AG10803 (cell line): ENCODE measurements at regions not wholly inside any gene's neighbourhood (a gene's known extent, or its start where the extent isn't known, plus 50 kb on each side); places are given as distances from the start of the nearest gene placed in this dataset.

Source experiments
- DNase-seq: peaks from one replicate; pipeline ENCODE4 v3.0.0; 2010; ENCODE audit warnings: low read depth
- H3K4me3 ChIP-seq: 2 replicates; pipeline ENCODE4 v1.5.1; 2011; ENCODE audit warnings: mild to moderate bottlenecking, low read length, control low read depth
- CTCF ChIP-seq: conservative IDR thresholded peaks from 2 replicates; pipeline ENCODE4 v1.5.1; 2011; ENCODE audit warnings: mild to moderate bottlenecking, low read length, control low read depth, inconsistent platforms

DNA sequence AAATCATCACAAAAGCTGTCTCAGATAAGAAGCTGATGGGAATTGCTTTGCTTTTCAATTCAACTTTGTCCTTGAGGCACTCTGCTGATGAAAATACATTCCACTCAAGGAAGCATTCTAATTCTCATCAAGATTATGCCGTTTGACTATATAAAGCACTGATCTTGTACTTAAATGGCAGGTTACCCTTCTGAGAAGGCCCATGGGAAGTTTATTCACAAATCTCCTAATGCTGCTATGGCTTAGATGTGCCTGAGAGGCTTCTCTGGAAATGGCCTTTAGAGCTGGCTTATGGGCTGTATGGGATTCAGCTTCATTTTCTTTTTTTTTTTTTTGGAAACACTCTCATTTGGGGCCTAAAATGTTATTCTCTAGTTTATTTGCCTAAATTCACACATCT is 69.7 kb upstream of the ARNT2 start:
- no peak for DNase-seq
- no peak for TF ChIP-seq CTCF
- no peak overlapping the region for H3K4me3 ChIP-seq

DNA sequence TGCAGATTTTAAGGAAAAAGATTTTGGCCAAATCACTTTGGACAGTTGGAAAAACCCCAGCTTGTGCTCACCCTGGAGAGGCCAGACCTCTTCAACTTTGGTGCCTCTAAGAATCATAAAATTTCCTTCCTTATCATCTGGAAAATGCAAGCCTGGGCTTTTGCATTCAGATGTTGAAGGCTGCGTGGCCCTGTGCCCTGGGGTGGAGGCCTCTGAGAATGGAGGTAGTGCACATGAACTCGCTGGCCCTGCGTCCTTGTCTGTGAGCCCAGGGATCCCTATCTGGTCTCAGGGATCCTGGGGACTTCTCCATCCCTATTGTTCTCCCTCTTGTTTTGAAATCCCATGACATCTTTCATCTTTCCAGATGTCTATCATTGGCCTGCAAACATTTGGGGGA is 64.6 kb upstream of the ARNT2 start:
- no peak for DNase-seq
- no peak for TF ChIP-seq CTCF
- no peak overlapping the region for H3K4me3 ChIP-seq

- no peak for TF ChIP-seq CTCF
Observed at GRCh38 chr15:80342148-80342547, 62.0 kb upstream of the ARNT2 start.

DNA sequence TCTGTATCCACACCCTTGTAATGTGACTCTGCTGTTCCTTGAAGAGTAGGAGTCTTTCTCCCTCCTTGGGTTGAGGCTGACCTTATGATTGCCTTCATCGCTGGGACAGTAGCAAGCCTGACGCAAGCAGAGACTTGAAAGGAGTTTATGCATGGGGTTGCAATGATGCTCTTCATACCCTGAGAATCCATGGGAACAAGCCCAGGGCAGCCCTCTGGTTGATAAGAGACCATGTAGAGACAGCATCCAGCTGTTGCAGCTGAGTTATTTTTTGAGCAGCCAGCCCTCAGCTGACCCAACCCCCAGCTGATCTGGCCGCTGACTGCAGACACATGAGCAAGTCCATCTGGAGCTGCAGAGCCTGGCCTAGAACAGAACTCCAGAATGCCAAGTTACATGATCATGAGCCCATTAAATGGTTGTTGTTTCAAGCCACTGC is 60.6 kb upstream of the ARNT2 start:
- no peak overlapping the region for H3K4me3 ChIP-seq
- TF ChIP-seq CTCF: no peak
- no peak for DNase-seq

More at GRCh38 chr15:80342148-80342547, 62.0 kb upstream of the ARNT2 start:
- no peak for DNase-seq
- H3K4me3 ChIP-seq: no peak overlapping the region

DNA sequence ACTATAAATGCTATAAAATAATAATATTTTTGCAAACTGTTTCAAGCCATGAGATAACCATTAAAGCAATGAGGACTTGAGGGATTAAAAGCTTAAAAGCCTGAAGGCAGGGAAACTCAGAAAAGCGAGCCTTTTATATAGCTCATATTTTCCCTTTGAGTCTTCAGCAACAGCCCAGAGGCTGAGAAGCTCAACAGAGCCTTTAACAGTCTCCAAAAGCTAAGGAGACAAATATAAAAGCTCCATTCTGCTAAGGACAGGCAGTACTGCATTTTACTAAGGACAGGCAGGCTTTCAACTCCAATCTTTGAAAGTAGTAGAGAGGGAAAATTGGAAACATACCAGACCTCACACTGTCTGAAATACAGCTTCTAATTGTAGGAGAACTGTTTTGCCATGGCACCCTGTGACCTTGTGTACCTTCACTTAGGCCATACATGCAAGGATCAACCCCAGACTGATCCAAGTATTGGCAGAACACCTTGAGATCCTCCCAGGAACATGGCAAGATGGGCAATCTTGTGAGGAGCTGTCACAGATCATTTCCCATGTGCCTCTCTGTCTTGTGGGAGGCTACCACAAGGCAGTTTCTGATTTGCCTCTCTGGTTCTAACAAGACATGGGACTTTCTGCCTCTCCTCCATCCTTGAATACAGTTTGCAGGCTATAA is 53.1 kb upstream of the ARNT2 start:
- DNase-seq: no peak
- TF ChIP-seq CTCF: no peak

More for the DNA sequence above, 53.1 kb upstream of the ARNT2 start:
- H3K4me3 ChIP-seq: no peak overlapping the region
